Cardiac fibroblast (primary cell): ENCODE measurements at regions not wholly inside any gene's neighbourhood (a gene's known extent, or its start where the extent isn't known, plus 50 kb on each side); places are given as distances from the start of the nearest gene placed in this dataset.
A peak's percentile ranks its signal among the peaks of the same experiment; 100 is the strongest.
"Not testable (repeated sequence)": the region's sequence is repeated elsewhere in the genome, so short reads cannot be mapped to it uniquely, and the experiment has no call there.

Experiments
- DNase-seq, 2 donors: peaks; one replicate each; pipeline versions ENCODE4 v3.0.0 to v3.0.0-alpha.2; 2010; ENCODE audit warnings: low read depth in 2 of 2
- H3K4me3 ChIP-seq, 2 donors: replicated peaks in 1 of 2; 1 replicate in 1 of 2; 2 replicates in 1 of 2; pipeline ENCODE4 v1.5.1; 2011; ENCODE audit warnings: low read depth in 2 of 2, low read length in 2 of 2, mild to moderate bottlenecking in 2 of 2, moderate library complexity in 1 of 2
- CTCF ChIP-seq: IDR thresholded peaks from one replicate; pipeline ENCODE4 v1.5.1; 2011; ENCODE audit warnings: low read depth, mild to moderate bottlenecking, low read length, inconsistent platforms

- no peak for DNase-seq
- no peak for TF ChIP-seq CTCF
- H3K4me3 ChIP-seq: no peak overlapping the region
These were observed 678.1 kb upstream of the SEMA6D start for GRCh38 chr15:47039225-47039624.

- DNase-seq: no peak
- no peak for TF ChIP-seq CTCF
- H3K4me3 ChIP-seq: no peak overlapping the region
These were observed 676.0 kb upstream of the SEMA6D start for GRCh38 chr15:47041301-47041700.

- not testable (repeated sequence) for H3K4me3 ChIP-seq, DNase-seq
These were observed 669.3 kb upstream of the SEMA6D start for GRCh38 chr15:47047981-47048380.

GRCh38 chr15:47066392-47066791 lies 650.9 kb upstream of the SEMA6D start:
- no peak overlapping the region for H3K4me3 ChIP-seq
- TF ChIP-seq CTCF: no peak
- DNase-seq: no peak

- DNase-seq, H3K4me3 ChIP-seq: not testable (repeated sequence)
These were observed 639.5 kb upstream of the SEMA6D start for GRCh38 chr15:47077846-47078245.

- DNase-seq: no peak
- no peak for TF ChIP-seq CTCF
- H3K4me3 ChIP-seq: no peak overlapping the region
These were observed 621.5 kb upstream of the SEMA6D start for GRCh38 chr15:47095833-47096232.

- not testable (repeated sequence) for H3K4me3 ChIP-seq, DNase-seq
These were observed 618.8 kb upstream of the SEMA6D start for GRCh38 chr15:47098526-47098925.

GRCh38 chr15:47099801-47100200 lies 617.5 kb upstream of the SEMA6D start:
- DNase-seq, H3K4me3 ChIP-seq: not testable (repeated sequence)

- not testable (repeated sequence) for H3K4me3 ChIP-seq, DNase-seq
These were observed 608.5 kb upstream of the SEMA6D start for GRCh38 chr15:47108800-47109199.

GRCh38 chr15:47116698-47117097 lies 600.6 kb upstream of the SEMA6D start:
- no peak overlapping the region for H3K4me3 ChIP-seq
- peak; percentile 6 for TF ChIP-seq CTCF
- no peak for DNase-seq
